Esophagus (tissue), 2 donors: ENCODE measurements at regions not wholly inside any gene's neighbourhood (a gene's known extent, or its start where the extent isn't known, plus 50 kb on each side); places are given as distances from the start of the nearest gene placed in this dataset.

Source experiments
- H3K27ac ChIP-seq, 2 donors: one replicate each; pipeline ENCODE4 v1.5.1; 2013; ENCODE audit warnings: low read depth in 2 of 2, mild to moderate bottlenecking in 2 of 2, inconsistent platforms in 1 of 2, low read length in 1 of 2, moderate library complexity in 1 of 2
- H3K27me3 ChIP-seq, 2 donors: one replicate each; pipeline ENCODE4 v1.6.1; 2013; ENCODE audit warnings: low read length in 2 of 2, control low read depth in 1 of 2, mild to moderate bottlenecking in 1 of 2; ENCODE audit not compliant: insufficient read depth in 2 of 2, control insufficient read depth in 1 of 2
- H3K36me3 ChIP-seq, 2 donors: one replicate each; pipeline ENCODE4 v1.6.1; 2013; ENCODE audit warnings: low read length in 1 of 2; ENCODE audit not compliant: control insufficient read depth in 2 of 2, insufficient read depth in 2 of 2
- H3K4me1 ChIP-seq, 2 donors: one replicate each; pipeline ENCODE4 v1.6.1; 2013; ENCODE audit warnings: low read length in 1 of 2; ENCODE audit not compliant: control insufficient read depth in 2 of 2, insufficient read depth in 2 of 2
- H3K4me3 ChIP-seq, 2 donors: one replicate each; pipeline ENCODE4 v1.5.1; 2013; ENCODE audit warnings: low read length in 2 of 2, mild to moderate bottlenecking in 2 of 2, low read depth in 1 of 2, moderate library complexity in 1 of 2
- H3K9me3 ChIP-seq, 2 donors: one replicate each; pipeline ENCODE4 v1.6.1; 2013; ENCODE audit warnings: mild to moderate bottlenecking in 2 of 2, low read depth in 1 of 2, low read length in 1 of 2, moderate library complexity in 1 of 2; ENCODE audit not compliant: control insufficient read depth in 2 of 2, insufficient read depth in 1 of 2
- WGBS, 2 donors: extraction: QIAGEN DNeasy Blood & Tissue Kit; methylation state at CpG; one replicate each; pipeline ENCODE4 v1.1.7; 2013; 5-methylcytosine and 5-hydroxymethylcytosine counted together
- donor health status: healthy with polysubstance abuse.
- donor health status: Bipolar disorder and iron deficiency.

DNA sequence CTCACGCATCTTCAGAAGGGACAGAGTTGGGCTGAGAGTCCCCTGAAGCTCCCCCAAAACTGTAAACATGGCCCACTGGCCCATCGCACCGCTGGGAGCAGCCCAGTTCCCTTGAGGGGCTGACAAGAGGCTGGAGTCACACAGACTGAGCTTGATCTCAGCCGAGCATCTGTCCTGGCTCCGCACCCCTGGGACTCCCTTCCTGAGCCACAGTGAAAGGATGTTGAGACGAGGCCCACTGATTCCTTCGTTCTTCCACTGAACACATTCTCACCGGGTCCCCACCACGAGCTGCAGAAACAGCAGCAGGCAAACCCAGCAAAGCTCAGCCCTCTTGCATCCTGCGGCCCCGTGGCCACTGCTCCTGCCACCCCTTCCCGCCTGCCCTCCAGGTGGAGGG is 145.9 kb upstream of the CIBAR2 start:
- Histone ChIP-seq H3K9me3 (no peaks in the 10 kb centered on the region), H3K27me3 (no peaks in the 10 kb centered on the region), H3K36me3 (no peaks in the 10 kb centered on the region), H3K4me1 (no peaks in the 10 kb centered on the region), H3K27ac (no peak overlapping the region), H3K4me3 (no peak overlapping the region)
- 74 to 78% methylated on average over 12 of the region's 12 CpGs for WGBS, 2 donors

DNA sequence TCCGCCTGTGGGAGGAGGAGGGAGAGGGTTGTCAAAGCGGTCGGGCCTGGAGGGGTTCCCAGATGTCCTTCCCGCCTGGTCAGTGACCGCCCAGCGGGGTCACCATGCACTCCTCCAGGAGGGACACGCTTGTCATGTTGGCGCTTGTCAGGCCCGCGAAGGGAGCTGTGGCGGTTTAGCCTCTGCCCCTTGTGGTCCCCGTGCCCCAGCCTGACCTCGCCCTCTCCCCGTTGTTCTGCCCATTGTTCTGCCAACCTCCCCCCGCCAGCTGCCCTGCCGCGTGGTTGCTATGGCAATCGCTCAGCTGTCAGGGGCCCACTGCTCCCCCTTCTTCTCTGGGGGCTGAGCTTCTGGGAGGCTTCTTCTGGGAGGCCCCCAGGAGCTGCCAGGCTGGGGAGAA is 146.4 kb upstream of the CIBAR2 start:
- H3K27ac ChIP-seq: no peak overlapping the region
- no peak overlapping the region for H3K4me3 ChIP-seq
- 40 to 49% methylated on average over 15 to 18 of the region's 18 CpGs for WGBS, 2 donors
- no peaks in the 10 kb centered on the region for H3K4me1 ChIP-seq
- no peaks in the 10 kb centered on the region for H3K36me3 ChIP-seq
- H3K9me3 ChIP-seq: no peaks in the 10 kb centered on the region
- no peaks in the 10 kb centered on the region for H3K27me3 ChIP-seq

DNA sequence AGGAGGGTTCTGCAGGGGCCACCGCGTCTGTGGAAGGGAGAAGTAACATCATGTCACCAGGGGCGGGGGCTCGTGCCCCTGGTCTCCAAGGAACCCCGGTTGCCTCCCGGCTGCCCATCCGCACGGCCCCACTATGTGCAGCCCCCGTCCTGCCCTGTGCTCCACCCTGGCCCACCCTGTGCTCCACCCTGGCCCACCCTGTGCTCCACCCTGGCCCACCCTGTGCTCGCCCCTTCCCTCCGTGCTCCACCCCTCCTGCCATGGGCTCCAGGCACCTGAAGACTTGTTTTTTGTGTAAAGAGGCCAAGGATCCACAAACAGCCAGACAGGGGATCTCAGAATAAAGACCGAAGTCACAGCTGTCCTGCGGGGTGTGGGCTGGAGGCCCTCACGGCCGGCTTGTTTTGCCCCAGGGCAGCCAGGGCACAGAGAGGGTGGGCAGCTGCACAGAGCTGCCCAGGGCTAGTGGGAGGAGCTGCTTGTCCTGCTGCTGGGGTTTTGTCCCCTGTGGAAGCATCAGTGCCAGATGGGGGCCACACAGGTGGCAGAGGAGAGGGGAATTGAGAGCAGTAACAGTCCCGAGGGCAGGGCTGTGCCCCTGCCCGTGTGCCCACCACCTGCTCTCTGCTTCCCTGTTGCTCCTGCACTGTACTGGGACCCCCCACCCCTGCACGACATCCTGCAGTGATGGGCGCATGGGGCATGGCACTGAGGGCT is 147.0 kb upstream of the CIBAR2 start:
- Histone ChIP-seq H3K27me3 (no peaks in the 10 kb centered on the region), H3K36me3 (no peaks in the 10 kb centered on the region), H3K9me3 (no peaks in the 10 kb centered on the region), H3K4me3 (no peak overlapping the region), H3K4me1 (no peaks in the 10 kb centered on the region), H3K27ac (no peak overlapping the region)
- 66 to 69% methylated on average over 12 to 19 of the region's 19 CpGs for WGBS, 2 donors

DNA sequence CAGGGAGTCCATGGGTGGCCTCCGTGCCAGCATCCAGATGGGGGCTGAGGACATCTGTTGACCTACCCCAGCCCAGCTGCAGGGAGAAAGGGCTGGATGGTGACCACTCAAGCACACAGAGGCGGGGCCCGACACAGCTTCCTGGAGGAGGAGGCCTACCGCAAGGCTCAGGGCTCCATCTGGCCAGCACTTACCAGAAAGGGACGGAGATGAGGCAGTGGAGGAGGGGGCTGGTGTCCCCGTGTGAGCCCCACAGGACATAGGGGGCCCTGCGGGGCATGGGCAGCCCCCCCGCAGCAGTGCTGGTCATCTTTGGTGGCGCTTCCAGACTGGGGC is 147.5 kb upstream of the CIBAR2 start:
- Histone ChIP-seq H3K4me3 (no peak overlapping the region), H3K27ac (no peak overlapping the region), H3K4me1 (no peaks in the 10 kb centered on the region), H3K27me3 (no peaks in the 10 kb centered on the region), H3K9me3 (no peaks in the 10 kb centered on the region), H3K36me3 (no peaks in the 10 kb centered on the region)
- 84 to 97% methylated on average over 9 of the region's 9 CpGs for WGBS, 2 donors

DNA sequence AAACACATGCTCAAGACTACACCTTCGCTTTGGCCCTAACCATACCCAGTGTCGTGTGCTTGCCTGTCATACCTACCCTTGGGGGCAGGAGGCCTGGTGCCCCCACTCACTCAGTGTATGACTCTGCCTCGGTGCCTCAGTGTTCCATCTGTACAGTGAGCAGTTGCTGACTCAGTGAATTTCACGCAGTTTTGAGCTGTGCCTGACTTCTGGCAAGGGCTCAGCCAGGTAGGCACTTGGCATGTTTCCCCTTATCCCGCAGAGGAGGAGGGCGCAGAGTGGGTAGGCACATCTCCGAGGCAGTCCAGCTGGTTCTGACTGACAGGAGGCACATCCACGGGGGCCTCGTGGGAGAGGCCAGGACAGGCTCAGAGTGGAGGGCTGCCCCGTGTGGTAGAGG is 148.9 kb upstream of the CIBAR2 start:
- no peak overlapping the region for H3K27ac ChIP-seq
- H3K4me1 ChIP-seq: no peaks in the 10 kb centered on the region
- no peak overlapping the region for H3K4me3 ChIP-seq
- no peaks in the 10 kb centered on the region for H3K27me3 ChIP-seq
- H3K36me3 ChIP-seq: no peaks in the 10 kb centered on the region
- WGBS, 2 donors: 66 to 67% methylated on average over 10 of the region's 10 CpGs
- H3K9me3 ChIP-seq: no peaks in the 10 kb centered on the region

DNA sequence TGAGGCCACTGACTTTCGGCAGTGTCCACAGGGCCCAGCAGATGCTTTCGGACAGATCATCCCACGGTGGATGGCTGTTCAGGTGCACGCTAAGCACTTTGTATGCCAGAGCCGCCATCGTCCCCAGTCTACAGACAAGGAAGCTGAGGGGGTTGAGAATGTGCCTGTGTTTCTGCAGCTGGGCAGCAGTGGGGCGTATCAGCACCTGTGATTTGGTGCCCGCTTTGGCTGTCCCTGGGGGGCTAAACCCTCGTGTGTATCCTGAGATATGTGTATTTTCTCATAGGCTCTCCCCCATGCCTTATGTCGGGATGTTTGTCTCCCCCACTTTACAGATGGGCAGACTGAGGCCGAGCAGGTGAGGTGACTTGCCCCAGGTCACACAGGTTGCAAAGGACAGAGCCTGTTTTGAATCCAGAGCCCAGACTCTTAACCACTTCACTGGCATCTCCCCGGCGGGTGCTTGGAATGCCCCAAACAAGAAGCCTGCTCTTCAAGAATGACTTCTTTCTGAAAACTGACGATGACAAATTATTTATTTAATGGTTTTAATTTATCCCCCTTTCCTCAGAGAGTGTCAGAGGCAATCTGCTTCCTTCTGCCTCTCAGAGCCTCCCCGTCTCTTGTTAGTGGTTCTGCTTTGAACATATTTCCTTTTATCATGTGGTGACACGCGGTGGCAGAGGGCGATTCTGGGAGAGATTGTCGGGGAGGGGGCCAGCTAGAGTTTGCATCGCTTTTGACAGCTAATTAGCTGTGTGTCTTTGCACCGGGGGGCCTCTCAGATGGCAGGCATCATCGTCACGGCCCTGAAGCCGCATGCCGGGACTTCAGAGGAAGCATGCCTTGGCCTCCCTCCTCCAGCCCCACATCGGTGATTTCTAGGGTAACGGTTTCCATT is 149.6 kb upstream of the CIBAR2 start:
- Histone ChIP-seq H3K9me3 (no peaks in the 10 kb centered on the region), H3K4me1 (no peaks in the 10 kb centered on the region), H3K36me3 (no peaks in the 10 kb centered on the region), H3K4me3 (no peak overlapping the region), H3K27ac (no peak overlapping the region), H3K27me3 (no peaks in the 10 kb centered on the region)
- 76 to 80% methylated on average over 27 of the region's 27 CpGs for WGBS, 2 donors

DNA sequence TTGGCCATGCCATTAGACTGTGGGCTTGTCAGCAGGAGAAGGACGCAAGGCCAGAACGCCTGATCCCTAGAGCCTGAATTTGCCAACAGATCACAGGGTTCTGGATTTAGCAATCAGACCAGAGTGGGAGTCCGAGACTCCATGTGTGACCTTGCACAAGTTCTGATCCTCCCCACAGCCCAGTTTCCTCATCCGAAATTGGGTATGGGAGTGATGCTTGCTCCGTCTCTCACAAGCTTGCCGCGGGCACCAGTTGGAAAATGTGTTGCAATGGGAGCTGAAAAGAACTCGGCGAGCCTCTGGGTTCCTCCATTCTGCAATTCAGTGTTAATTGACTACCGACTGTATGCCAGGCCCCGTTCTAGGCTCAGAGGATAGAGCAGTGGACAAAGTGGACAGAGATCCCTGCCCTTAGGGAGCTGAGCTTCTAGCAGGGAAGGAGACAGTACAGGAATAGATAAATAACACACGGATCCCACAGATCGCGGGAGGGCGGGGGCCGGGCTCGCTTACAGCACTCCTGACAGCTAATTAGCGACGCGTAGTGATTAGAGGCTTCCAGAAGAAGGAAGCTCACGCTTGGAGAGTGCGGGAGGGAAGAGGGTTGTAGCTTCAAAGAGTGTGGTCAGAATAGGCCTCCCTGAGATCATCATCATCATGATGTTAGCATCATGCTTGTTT is 150.4 kb upstream of the CIBAR2 start:
- Histone ChIP-seq H3K9me3 (no peaks in the 10 kb centered on the region), H3K36me3 (no peaks in the 10 kb centered on the region), H3K27me3 (no peaks in the 10 kb centered on the region), H3K4me1 (no peaks in the 10 kb centered on the region), H3K4me3 (no peak overlapping the region), H3K27ac (no peak overlapping the region)
- WGBS, 2 donors: 92 to 94% methylated on average over 22 of the region's 22 CpGs

DNA sequence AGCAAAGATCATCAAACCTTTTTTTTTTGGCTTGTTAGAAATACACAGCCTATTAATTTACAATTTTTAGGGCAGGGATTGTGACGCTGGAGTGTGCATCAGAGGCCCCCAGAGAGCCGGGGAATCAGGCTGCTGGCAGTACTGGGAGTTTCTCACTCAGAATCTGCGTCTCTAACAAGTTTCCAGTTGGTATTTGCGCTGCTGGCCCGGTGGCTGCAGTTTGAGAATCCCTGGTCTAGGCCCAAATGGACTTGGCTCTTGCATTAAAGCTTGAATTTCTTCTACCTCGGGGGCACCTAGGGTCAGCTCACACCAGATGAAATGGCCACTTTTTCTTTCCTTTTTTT is 150.9 kb upstream of the CIBAR2 start:
- WGBS, 2 donors: 83% methylated on average over 6 of the region's 6 CpGs
- Histone ChIP-seq H3K9me3 (no peaks in the 10 kb centered on the region), H3K36me3 (no peaks in the 10 kb centered on the region), H3K4me1 (no peaks in the 10 kb centered on the region), H3K27ac (no peak overlapping the region), H3K27me3 (no peaks in the 10 kb centered on the region), H3K4me3 (no peak overlapping the region)

DNA sequence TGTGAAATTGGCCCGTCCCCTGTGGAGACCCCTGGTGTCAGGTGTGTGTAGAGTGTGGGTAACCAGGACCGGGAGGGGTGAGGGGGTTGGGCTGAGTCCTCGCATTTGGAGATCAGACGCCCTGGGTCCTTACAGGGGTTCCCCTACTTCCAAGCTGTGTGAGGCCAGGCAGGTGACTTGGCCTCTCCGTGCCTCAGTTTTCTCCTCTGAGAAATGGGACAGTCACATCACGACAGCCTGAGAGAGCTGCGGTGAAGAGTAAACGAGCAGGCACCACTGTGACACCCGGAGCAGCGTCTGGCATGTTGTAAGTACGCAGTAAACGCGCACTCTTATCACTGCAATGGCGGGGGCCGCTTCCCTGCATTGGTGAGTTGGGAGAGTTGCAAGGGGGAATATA is 152.5 kb upstream of the CIBAR2 start:
- no peak overlapping the region for H3K4me3 ChIP-seq
- WGBS, 2 donors: 86 to 89% methylated on average over 15 of the region's 15 CpGs
- H3K4me1 ChIP-seq: no peaks in the 10 kb centered on the region
- no peaks in the 10 kb centered on the region for H3K36me3 ChIP-seq
- no peaks in the 10 kb centered on the region for H3K27me3 ChIP-seq
- H3K9me3 ChIP-seq: no peaks in the 10 kb centered on the region
- no peak overlapping the region for H3K27ac ChIP-seq
